Vagina (tissue), 2 donors: ENCODE measurements at regions not wholly inside any gene's neighbourhood (a gene's known extent, or its start where the extent isn't known, plus 50 kb on each side); places are given as distances from the start of the nearest gene placed in this dataset.

Experiments used
- DNase-seq, 2 donors: peaks; one replicate each; pipeline ENCODE4 v3.0.0-alpha.2; 2017; ENCODE audit errors: extremely low spot score in 2 of 2
- H3K27ac ChIP-seq: fragments of 200-600 bp; sonication (generic); one replicate; pipeline ENCODE4 v1.5.1; 2019
- H3K27me3 ChIP-seq: fragments of 200-600 bp; sonication (generic); one replicate; pipeline ENCODE4 v1.5.1; 2019
- H3K36me3 ChIP-seq, 2 donors: fragments of 200-600 bp; sonication (generic); one replicate each; pipeline ENCODE4 v1.5.1; 2017 to 2019
- H3K4me1 ChIP-seq: fragments of 200-600 bp; sonication (generic); one replicate; pipeline ENCODE4 v1.5.1; 2019
- H3K4me3 ChIP-seq, 2 donors: fragments of 200-600 bp; sonication (generic); 1 replicate in 1 of 2; 2 replicates in 1 of 2; pipeline ENCODE4 v1.5.1; 2016 to 2019
- H3K9me3 ChIP-seq: fragments of 200-600 bp; sonication (generic); one replicate; pipeline ENCODE4 v1.5.1; 2019
- POLR2A ChIP-seq, 2 donors: fragments of 450-650 bp; IDR thresholded peaks; one replicate each; pipeline ENCODE4 v1.6.1; 2017; ENCODE audit warnings: antibody characterized with exemption in 2 of 2, mild to moderate bottlenecking in 2 of 2, moderate library complexity in 2 of 2
- POLR2AphosphoS5 ChIP-seq, 2 donors: sonication (generic); formaldehyde crosslinking; IDR thresholded peaks; one replicate each; pipeline ENCODE4 v1.9.0; 2017; ENCODE audit warnings: antibody characterized with exemption in 2 of 2, mild to moderate bottlenecking in 2 of 2, low read depth in 1 of 2; ENCODE audit not compliant: insufficient read depth in 1 of 2
- intact Hi-C: fragments of 100-400 bp; cut with DNase I; formaldehyde crosslinking; loops from one replicate; pipeline ENCODE4 v1.15.1; 2023
- TF ChIP-seq, protein P1 (sequence below), 3 experiments: fragments of 450-650 bp in 2 of 3; fragments of 200-600 bp in 1 of 3; sonication (generic) in 1 of 3; IDR thresholded peaks; one replicate each; pipeline ENCODE4 v1.5.1; 2017 to 2019; ENCODE audit warnings: antibody characterized with exemption in 3 of 3, mild to moderate bottlenecking in 2 of 3, moderate library complexity in 2 of 3

DNA sequence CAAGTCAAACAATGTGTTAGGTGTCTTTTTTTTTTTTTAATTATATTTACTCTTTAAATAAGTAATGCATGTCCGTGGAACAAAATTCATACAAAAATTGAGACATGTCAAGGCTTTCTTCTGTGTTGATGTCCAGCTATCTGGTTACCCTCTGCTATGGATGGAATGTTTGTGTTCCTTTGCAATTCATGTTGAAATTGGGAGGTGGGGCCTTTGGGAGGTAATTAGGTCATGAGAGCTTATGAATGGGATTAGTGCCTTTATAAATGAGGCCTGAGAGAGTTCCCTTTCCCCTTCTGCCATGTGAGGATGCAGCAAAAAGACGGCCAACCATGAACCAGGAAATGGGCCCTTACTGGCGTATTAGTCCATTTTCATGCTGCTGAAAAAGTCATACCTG lies 83.1 kb upstream of the KCNG1 start:
- TF ChIP-seq, protein P1, sequence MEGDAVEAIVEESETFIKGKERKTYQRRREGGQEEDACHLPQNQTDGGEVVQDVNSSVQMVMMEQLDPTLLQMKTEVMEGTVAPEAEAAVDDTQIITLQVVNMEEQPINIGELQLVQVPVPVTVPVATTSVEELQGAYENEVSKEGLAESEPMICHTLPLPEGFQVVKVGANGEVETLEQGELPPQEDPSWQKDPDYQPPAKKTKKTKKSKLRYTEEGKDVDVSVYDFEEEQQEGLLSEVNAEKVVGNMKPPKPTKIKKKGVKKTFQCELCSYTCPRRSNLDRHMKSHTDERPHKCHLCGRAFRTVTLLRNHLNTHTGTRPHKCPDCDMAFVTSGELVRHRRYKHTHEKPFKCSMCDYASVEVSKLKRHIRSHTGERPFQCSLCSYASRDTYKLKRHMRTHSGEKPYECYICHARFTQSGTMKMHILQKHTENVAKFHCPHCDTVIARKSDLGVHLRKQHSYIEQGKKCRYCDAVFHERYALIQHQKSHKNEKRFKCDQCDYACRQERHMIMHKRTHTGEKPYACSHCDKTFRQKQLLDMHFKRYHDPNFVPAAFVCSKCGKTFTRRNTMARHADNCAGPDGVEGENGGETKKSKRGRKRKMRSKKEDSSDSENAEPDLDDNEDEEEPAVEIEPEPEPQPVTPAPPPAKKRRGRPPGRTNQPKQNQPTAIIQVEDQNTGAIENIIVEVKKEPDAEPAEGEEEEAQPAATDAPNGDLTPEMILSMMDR (IDR thresholded peaks at IDR 0.05), result no peak
- TF ChIP-seq POLR2AphosphoS5 (IDR thresholded peaks at IDR 0.05; ENCODE audit: insufficient read depth in 1 of 2, low read depth in 1 of 2) (no peak), POLR2A (IDR thresholded peaks at IDR 0.05) (no peak)
- no peak overlapping the region for H3K4me3 ChIP-seq
- H3K4me1 ChIP-seq, result no peaks in the 10 kb centered on the region
- DNase-seq, result no peak
- H3K9me3 ChIP-seq, result no peaks in the 10 kb centered on the region
- intact Hi-C loops, result no loop called here
- no peaks in the 10 kb centered on the region for H3K36me3 ChIP-seq
- H3K27me3 ChIP-seq, result no peaks in the 10 kb centered on the region
- no peak overlapping the region for H3K27ac ChIP-seq

DNA sequence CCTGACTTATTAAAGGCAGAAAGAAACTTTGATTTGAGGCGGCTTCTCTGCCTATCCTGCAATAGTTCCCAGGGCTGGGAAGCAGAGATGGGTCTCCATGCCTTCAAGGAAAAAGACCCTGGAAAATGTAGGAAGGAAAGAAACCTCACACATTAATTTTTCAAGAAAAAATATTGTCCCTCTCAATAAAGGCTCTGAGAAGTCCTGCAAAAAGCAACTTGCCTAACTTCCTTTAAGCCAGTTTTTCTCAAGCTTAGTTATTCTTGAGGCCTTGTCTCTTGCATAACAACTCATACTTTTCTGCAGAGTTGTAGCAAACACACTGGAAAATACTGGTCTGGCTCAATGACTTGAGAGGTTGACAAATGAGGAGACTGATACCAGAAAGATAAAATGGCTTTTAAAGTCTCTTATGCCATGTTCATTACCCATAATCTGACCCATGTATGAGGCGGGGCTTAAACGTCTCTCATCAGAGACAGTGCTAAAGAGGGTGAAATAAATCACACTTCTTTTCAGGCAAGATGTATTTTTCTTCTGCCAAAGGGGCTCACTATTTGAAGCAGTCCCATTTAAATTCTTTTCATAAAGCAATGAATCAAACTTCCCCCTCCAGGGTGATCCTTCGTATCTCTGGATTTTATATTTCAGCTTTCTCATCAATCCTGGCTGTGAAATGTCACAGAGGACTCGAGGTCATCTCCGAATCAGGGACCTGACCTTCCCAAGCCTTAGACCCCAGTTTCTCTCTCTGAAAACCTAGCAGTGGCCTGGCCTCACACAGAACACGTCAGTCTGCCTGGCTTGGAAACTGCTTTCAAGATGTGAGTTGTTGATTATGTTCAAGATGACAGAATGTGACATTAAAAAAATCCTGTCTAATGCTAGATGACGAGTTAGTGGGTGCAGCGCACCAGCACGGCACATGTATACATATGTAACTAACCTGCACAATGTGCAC lies 82.3 kb upstream of the KCNG1 start:
- no peak for TF ChIP-seq POLR2A (IDR thresholded peaks at IDR 0.05)
- no peak for TF ChIP-seq POLR2AphosphoS5 (IDR thresholded peaks at IDR 0.05; ENCODE audit: insufficient read depth in 1 of 2, low read depth in 1 of 2)
- TF ChIP-seq, protein P1 (IDR thresholded peaks at IDR 0.05), result no peak
- Histone ChIP-seq H3K27ac (no peak overlapping the region), H3K4me3 (no peak overlapping the region), H3K36me3 (no peaks in the 10 kb centered on the region), H3K27me3 (no peaks in the 10 kb centered on the region), H3K4me1 (no peaks in the 10 kb centered on the region), H3K9me3 (no peaks in the 10 kb centered on the region)
- DNase-seq, result no peak
- intact Hi-C loops, result no loop called here

DNA sequence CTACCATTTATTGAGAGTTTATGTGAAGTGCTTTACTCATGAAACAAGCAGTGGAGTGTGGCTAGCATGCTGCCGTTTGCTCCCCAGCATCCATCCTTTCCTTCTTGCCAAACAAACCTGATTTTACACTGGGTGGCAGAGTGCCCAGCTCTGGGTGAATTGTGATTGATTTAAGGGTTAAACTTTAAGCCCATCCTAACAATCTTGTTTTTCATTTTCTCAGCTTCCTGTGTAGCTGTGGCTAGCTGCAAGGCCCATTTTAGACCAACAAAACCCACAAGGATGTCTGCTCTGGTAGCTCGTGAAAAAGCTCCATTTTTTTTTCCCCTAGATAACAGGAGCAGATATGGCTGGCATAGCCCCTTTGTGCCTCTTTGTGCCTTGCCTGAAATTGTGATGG lies 77.7 kb upstream of the KCNG1 start:
- TF ChIP-seq POLR2AphosphoS5 (IDR thresholded peaks at IDR 0.05; ENCODE audit: insufficient read depth in 1 of 2, low read depth in 1 of 2) (no peak), POLR2A (IDR thresholded peaks at IDR 0.05) (no peak)
- TF ChIP-seq, protein P1 (IDR thresholded peaks at IDR 0.05), result no peak
- no peaks in the 10 kb centered on the region for H3K36me3 ChIP-seq
- H3K9me3 ChIP-seq, result no peaks in the 10 kb centered on the region
- intact Hi-C loops, result no loop called here
- no peak overlapping the region for H3K27ac ChIP-seq
- no peaks in the 10 kb centered on the region for H3K4me1 ChIP-seq
- H3K27me3 ChIP-seq, result no peaks in the 10 kb centered on the region
- no peak overlapping the region for H3K4me3 ChIP-seq
- no peak for DNase-seq

DNA sequence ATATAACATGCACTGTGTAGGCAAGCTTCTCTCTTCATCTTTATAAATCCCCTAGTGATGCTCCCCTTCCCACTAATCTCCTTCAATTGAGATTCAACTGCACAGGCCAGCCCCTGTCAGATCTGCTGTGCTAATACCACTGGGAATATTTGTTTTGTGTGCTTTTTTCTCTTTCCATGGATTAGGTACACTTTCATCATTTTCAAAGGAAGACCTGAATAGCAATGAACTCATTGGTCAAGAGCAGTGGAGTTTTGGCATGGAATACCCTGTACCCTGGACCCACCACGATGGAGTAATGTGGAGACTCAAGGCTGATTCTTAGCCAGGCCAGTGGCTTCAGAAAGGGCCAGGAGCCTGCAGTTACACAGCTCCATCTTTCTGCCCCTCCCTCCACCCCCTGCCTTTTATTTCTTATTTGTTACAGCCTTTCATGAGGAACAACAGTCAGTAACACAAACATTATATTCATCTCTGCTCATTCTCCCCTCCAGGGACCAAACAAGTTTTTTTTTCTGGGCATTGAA lies 75.4 kb upstream of the KCNG1 start:
- no peak overlapping the region for H3K4me3 ChIP-seq
- no peak for DNase-seq
- no peaks in the 10 kb centered on the region for H3K36me3 ChIP-seq
- H3K4me1 ChIP-seq, result no peaks in the 10 kb centered on the region
- no peaks in the 10 kb centered on the region for H3K9me3 ChIP-seq
- intact Hi-C loops, result no loop called here
- no peaks in the 10 kb centered on the region for H3K27me3 ChIP-seq
- H3K27ac ChIP-seq, result no peak overlapping the region
- TF ChIP-seq, protein P1 (IDR thresholded peaks at IDR 0.05), result no peak
- TF ChIP-seq POLR2AphosphoS5 (IDR thresholded peaks at IDR 0.05; ENCODE audit: insufficient read depth in 1 of 2, low read depth in 1 of 2) (no peak), POLR2A (IDR thresholded peaks at IDR 0.05) (no peak)
